Subcutaneous abdominal adipose tissue (tissue), 5 donors: ENCODE measurements at regions not wholly inside any gene's neighbourhood (a gene's known extent, or its start where the extent isn't known, plus 50 kb on each side); places are given as distances from the start of the nearest gene placed in this dataset.

Source experiments
- H3K27ac ChIP-seq: one replicate; pipeline ENCODE4 v1.7.0; 2013; ENCODE audit warnings: low read depth, mild to moderate bottlenecking, inconsistent platforms, low read length, moderate library complexity
- H3K27me3 ChIP-seq, 5 donors: one replicate each; pipeline ENCODE4 v1.7.0; 2013; ENCODE audit warnings: low read length in 5 of 5, inconsistent platforms in 1 of 5; ENCODE audit not compliant: control insufficient read depth in 5 of 5, insufficient read depth in 4 of 5
- H3K36me3 ChIP-seq, 5 donors: one replicate each; pipeline ENCODE4 v1.7.0; 2013; ENCODE audit warnings: low read length in 5 of 5; ENCODE audit not compliant: control insufficient read depth in 5 of 5, insufficient read depth in 5 of 5
- H3K4me1 ChIP-seq, 5 donors: one replicate each; pipeline ENCODE4 v1.7.0; 2013; ENCODE audit warnings: low read length in 5 of 5, mild to moderate bottlenecking in 3 of 5, moderate library complexity in 1 of 5; ENCODE audit not compliant: control insufficient read depth in 5 of 5, insufficient read depth in 5 of 5
- H3K4me3 ChIP-seq, 5 donors: one replicate each; pipeline ENCODE4 v1.7.0; 2013; ENCODE audit warnings: low read length in 5 of 5, low read depth in 1 of 5
- H3K9ac ChIP-seq, 5 donors: one replicate each; pipeline ENCODE4 v1.7.0; 2013; ENCODE audit warnings: low read length in 5 of 5, mild to moderate bottlenecking in 4 of 5, moderate library complexity in 3 of 5
- H3K9me3 ChIP-seq, 5 donors: one replicate each; pipeline ENCODE4 v1.7.0; 2013; ENCODE audit warnings: low read length in 5 of 5; ENCODE audit not compliant: control insufficient read depth in 5 of 5
- donor health status: healthy.
- donor health status: healthy.
- donor health status: healthy.
- donor health status: healthy.
- donor health status: healthy.

DNA sequence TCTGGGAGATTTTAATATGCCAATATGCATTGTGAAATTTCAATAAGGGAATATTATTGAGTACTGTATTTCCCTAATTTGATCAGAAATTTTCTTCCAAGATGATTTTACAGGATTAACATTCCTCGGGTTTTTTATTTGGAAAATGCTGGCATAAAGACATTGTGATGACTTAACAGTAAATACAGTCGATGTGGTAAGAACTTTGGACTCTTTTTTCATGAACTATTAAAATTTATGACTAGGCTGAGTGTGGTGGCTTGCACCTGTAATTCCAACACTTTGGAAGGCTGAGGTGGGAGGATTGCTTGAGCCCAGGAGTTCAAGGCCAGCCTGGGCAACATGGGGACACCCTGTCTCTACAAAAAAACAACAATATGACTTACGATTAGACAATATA is 197.1 kb upstream of the RASSF8 start:
- H3K27ac ChIP-seq: no peak overlapping the region
- H3K9me3 ChIP-seq: no peaks in the 10 kb centered on the region
- H3K4me3 ChIP-seq: no peak overlapping the region
- no peaks in the 10 kb centered on the region for H3K36me3 ChIP-seq
- H3K4me1 ChIP-seq: no peaks in the 10 kb centered on the region
- H3K9ac ChIP-seq: no peak overlapping the region
- H3K27me3 ChIP-seq: no peaks in the 10 kb centered on the region

DNA sequence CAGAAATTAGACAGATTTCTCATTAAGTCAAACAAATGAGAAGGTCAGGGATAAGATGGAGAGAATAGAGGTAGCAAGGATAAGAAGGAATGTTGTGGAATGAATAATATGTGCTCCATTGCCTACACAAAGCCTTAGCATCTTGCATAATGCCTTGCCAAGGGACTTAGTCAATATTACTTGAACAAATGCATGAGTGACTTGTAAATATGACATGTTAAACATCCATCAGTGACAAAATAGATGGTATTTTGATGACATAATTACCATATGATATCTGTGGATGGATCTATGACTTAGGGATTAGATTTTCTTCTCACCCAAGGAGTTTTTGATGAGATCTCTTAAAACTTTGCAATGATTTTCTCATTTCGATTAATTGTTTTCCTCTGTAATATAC is 194.1 kb upstream of the RASSF8 start:
- Histone ChIP-seq H3K36me3 (no peaks in the 10 kb centered on the region), H3K9me3 (no peaks in the 10 kb centered on the region), H3K4me3 (no peak overlapping the region), H3K27ac (no peak overlapping the region), H3K4me1 (no peaks in the 10 kb centered on the region), H3K27me3 (no peaks in the 10 kb centered on the region), H3K9ac (no peak overlapping the region)

DNA sequence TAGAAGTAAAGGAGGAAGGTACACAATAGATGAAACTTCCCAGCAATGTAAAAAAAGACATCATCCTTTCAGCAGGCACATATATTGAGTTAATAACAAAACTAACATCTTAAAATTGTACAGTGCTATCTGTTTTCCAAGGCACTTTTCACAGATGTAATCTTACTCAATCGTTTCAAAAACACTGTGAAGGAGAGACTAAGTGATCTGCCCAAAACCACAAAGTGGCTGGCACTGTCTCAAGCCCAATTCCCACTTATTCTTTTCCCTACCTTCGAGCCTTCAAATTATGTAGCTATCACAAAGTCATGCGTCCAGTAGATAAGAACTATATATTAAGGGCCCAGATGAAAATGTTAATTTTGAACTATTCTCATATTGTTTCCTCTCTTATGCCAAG is 193.6 kb upstream of the RASSF8 start:
- Histone ChIP-seq H3K4me1 (no peaks in the 10 kb centered on the region), H3K27me3 (no peaks in the 10 kb centered on the region), H3K9ac (no peak overlapping the region), H3K36me3 (no peaks in the 10 kb centered on the region), H3K9me3 (no peaks in the 10 kb centered on the region), H3K4me3 (no peak overlapping the region), H3K27ac (no peak overlapping the region)

DNA sequence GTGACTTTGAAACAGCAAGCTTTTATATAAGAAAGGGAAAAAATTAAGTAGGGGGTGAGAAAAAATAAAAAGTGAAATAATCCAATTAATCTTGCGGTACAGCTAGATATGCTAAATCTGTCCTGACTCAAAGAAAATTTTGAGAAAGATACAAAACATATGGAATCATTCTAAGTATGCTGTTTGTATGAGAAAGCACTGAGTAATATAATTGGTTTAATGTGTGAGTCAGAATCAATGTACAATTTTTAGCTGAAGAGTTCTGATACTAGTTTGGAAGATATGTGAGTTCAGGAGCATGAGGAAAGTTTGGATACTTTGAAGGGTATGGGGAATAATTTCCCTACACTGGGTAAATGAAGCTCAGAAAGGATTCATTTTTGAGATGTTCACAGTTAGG is 190.9 kb upstream of the RASSF8 start:
- no peaks in the 10 kb centered on the region for H3K4me1 ChIP-seq
- H3K9me3 ChIP-seq: no peaks in the 10 kb centered on the region
- H3K27me3 ChIP-seq: no peaks in the 10 kb centered on the region
- H3K9ac ChIP-seq: no peak overlapping the region
- H3K36me3 ChIP-seq: no peaks in the 10 kb centered on the region
- H3K4me3 ChIP-seq: no peak overlapping the region
- H3K27ac ChIP-seq: no peak overlapping the region

DNA sequence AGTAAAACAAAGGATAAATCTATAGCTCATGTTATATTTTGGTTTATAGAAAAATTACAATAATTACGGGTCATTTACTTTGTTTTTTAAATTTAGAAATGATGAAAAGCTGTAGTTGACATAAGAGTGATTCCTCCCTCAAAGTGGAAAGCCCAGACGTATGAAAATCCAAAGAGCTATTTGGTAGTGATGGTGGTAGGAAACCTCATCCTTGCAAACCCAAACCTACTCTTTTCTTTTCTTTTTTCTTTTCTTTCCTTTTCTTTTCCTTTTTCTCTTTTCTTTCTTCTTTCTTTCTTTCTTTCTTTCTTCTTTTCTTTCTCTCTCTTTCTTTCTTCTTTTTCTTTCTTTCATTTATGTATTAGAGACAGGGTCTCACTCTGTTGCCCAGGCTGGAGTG is 190.3 kb upstream of the RASSF8 start:
- Histone ChIP-seq H3K4me3 (no peak overlapping the region), H3K27ac (no peak overlapping the region), H3K27me3 (no peaks in the 10 kb centered on the region), H3K9me3 (no peaks in the 10 kb centered on the region), H3K4me1 (no peaks in the 10 kb centered on the region), H3K9ac (no peak overlapping the region), H3K36me3 (no peaks in the 10 kb centered on the region)

DNA sequence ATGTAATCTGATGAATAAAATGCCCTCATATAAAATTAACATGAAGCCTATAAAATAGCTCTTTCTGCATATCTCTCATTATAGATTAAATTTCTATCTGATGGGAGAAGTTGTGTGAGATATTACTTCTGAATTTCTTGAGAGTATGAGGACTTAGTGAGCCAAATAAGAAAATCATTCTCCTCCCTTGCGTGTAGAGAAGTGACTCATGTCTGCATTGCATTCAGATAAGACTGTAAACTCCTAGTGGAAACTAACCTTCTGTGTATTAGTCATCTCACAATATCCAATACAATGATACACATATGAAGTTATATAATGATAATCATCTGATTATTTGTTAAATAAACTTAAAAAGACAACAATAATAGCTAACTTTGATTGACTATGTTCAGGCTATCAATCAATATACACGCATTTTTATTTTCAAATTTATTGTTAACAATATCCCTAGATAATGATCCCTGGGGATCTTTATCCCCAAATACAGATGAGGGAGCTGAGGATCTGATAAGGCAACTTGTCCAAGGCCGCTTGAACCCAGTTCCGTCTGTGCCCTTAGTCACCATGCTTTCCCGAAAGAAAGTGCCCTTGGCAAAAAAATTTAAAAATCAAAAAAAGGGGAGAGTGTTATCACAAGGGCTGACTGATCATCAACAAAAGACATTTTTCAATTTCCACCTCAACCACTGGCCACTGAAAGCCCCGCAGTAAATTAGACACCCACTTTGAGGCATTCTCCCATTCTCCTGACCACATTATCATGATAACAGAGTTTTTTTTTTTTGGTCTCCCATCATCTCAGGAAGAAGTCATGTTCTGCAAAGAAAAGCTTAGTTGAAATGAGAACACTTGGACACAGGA is 189.2 kb upstream of the RASSF8 start:
- Histone ChIP-seq H3K9me3 (no peaks in the 10 kb centered on the region), H3K36me3 (no peaks in the 10 kb centered on the region), H3K4me1 (no peaks in the 10 kb centered on the region), H3K4me3 (no peak overlapping the region), H3K9ac (no peak overlapping the region), H3K27ac (no peak overlapping the region), H3K27me3 (no peaks in the 10 kb centered on the region)

DNA sequence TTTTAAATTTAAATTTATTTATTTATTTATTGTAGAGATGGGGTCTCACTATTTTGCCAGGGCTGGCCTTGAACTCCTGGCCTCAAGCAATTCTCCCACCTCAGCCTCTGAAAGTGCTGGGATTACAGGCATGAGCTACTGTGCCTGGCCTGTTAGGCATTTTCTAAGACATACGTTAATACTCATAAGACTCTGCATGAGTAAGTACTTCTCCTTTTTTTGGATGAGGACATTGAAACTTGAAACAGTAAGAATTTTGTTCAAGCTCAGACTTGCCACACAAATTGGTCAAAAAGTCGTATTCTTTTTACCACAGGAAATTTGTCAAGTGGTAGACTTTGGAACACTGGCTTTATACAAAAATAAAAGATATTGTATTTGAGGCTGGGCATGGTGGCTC is 187.4 kb upstream of the RASSF8 start:
- Histone ChIP-seq H3K36me3 (no peaks in the 10 kb centered on the region), H3K4me3 (no peak overlapping the region), H3K9ac (no peak overlapping the region), H3K27me3 (no peaks in the 10 kb centered on the region), H3K9me3 (no peaks in the 10 kb centered on the region), H3K4me1 (peaks cover 0 to 4% (median 2%) of the 10 kb centered on the region in 5 donors), H3K27ac (no peak overlapping the region)

DNA sequence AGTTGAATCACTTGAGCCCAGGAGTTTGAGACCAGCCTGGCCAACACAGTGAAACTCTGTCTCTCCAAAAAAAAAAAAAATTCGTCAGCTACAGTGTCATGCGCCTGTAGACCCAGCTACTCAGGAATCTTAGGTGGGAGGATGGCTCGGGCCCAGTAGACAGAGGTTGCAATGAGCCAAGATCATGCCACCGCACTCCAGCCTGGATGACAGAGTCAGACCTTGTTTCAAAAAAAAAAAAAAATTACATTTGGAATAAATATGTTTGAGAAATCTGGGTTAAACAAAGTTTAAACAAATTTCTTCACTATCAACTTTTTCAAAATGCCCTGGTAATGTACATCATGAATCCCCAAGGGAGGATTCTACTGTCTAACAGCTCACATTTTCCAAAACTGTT is 187.0 kb upstream of the RASSF8 start:
- Histone ChIP-seq H3K27ac (no peak overlapping the region), H3K36me3 (no peaks in the 10 kb centered on the region), H3K9ac (no peak overlapping the region), H3K4me1 (peaks cover 0 to 6% (median 3%) of the 10 kb centered on the region in 5 donors), H3K27me3 (no peaks in the 10 kb centered on the region), H3K9me3 (no peaks in the 10 kb centered on the region), H3K4me3 (no peak overlapping the region)

DNA sequence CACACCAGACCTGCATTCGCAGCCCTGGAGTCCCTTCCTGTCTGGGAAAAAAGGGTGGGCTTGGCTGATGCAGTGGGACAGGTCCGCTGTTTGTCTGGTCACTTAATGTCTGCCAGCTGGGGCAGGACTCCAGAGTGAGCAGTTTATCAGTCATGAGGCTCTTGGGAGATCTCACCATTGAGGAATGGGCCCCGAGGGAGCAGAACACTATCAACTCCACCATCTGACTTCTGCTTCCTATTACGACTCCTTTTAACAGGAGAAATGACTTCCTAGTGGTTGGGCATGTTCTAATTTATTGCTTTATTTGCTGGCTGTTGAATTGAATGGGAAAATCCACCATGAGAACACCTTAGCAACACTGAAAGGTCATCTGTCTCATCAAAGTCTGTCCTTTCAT is 182.5 kb upstream of the RASSF8 start:
- H3K4me1 ChIP-seq: peaks cover 0 to 6% (median 3%) of the 10 kb centered on the region in 5 donors
- H3K27ac ChIP-seq: no peak overlapping the region

DNA sequence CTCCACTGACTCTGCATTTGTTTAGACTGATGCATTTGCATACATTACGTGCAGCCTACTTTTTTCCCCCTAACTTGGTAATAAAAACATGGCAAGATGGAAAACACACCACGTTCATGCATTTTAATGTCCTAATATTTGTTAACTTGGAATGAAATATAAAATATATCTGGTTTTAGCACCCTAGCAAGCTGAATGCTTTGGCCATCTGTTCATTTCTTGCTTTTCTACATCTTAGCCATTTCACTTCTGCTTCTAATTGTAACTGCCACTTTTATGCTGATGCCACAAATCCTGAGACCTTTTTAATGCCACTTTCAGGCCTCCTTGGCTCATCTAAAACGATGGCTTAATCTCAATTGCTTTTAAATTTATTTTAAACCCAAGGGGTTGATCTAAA is 177.7 kb upstream of the RASSF8 start:
- no peak overlapping the region for H3K9ac ChIP-seq
- H3K36me3 ChIP-seq: no peaks in the 10 kb centered on the region
- H3K4me3 ChIP-seq: no peak overlapping the region
- no peaks in the 10 kb centered on the region for H3K9me3 ChIP-seq
- H3K27ac ChIP-seq: no peak overlapping the region
- no peaks in the 10 kb centered on the region for H3K27me3 ChIP-seq
- H3K4me1 ChIP-seq: peaks cover 0 to 4% (median 3%) of the 10 kb centered on the region in 5 donors

More for the DNA sequence above, 182.5 kb upstream of the RASSF8 start:
- Histone ChIP-seq H3K9me3 (no peaks in the 10 kb centered on the region), H3K36me3 (no peaks in the 10 kb centered on the region), H3K4me3 (no peak overlapping the region), H3K9ac (no peak overlapping the region), H3K27me3 (no peaks in the 10 kb centered on the region)
